HG02571 (cell line): ENCODE measurements at regions not wholly inside any gene's neighbourhood (a gene's known extent, or its start where the extent isn't known, plus 50 kb on each side); places are given as distances from the start of the nearest gene placed in this dataset.
"Not testable (repeated sequence)": the region's sequence is repeated elsewhere in the genome, so short reads cannot be mapped to it uniquely, and the experiment has no call there.

Source experiments
- ATAC-seq: cut with Tn5 transposase; IDR thresholded peaks from one replicate; pipeline ENCODE4 v1.9.1; 2021; ENCODE audit warnings: mild to moderate bottlenecking, moderate library complexity; ENCODE audit not compliant: unreplicated experiment

GRCh38 chr10:2584385-2584784 is 483.0 kb upstream of the PFKP start:
- no peak for ATAC-seq

- ATAC-seq = no peak
Observed at GRCh38 chr10:2576892-2577291, 490.5 kb upstream of the PFKP start.

GRCh38 chr10:2575460-2575859 is 491.9 kb upstream of the PFKP start:
- no peak for ATAC-seq

GRCh38 chr10:2572611-2573010 is 494.7 kb upstream of the PFKP start:
- ATAC-seq = no peak

- no peak for ATAC-seq
Observed at GRCh38 chr10:2556883-2557282, 510.5 kb upstream of the PFKP start.

GRCh38 chr10:2548071-2548470 is 519.3 kb upstream of the PFKP start:
- no peak for ATAC-seq

GRCh38 chr10:2547606-2548005 is 519.7 kb upstream of the PFKP start:
- ATAC-seq = no peak

- not testable (repeated sequence) for ATAC-seq
Observed at GRCh38 chr10:2546894-2547293, 520.5 kb upstream of the PFKP start.

GRCh38 chr10:2543974-2544373 is 523.4 kb upstream of the PFKP start:
- no peak for ATAC-seq

- ATAC-seq = no peak
Observed at GRCh38 chr10:2543142-2543886, 524.0 kb upstream of the PFKP start.

- ATAC-seq = no peak
Observed at GRCh38 chr10:2541176-2541575, 526.2 kb upstream of the PFKP start.

GRCh38 chr10:2529945-2530344 is 537.4 kb upstream of the PFKP start:
- ATAC-seq = no peak

- no peak for ATAC-seq
Observed at GRCh38 chr10:2525781-2526180, 541.6 kb upstream of the PFKP start.

- no peak for ATAC-seq
Observed at GRCh38 chr10:2519139-2519538, 548.2 kb upstream of the PFKP start.

GRCh38 chr10:2509081-2509531 is 558.2 kb upstream of the PFKP start:
- no peak for ATAC-seq

GRCh38 chr10:2501366-2501940 is 565.9 kb upstream of the PFKP start:
- ATAC-seq = not testable (repeated sequence)

- no peak for ATAC-seq
Observed at GRCh38 chr10:2494399-2494798, 572.9 kb upstream of the PFKP start.

GRCh38 chr10:2488446-2489005 is 578.8 kb upstream of the PFKP start:
- no peak for ATAC-seq

- ATAC-seq = no peak
Observed at GRCh38 chr10:2487921-2488320, 579.4 kb upstream of the PFKP start.

GRCh38 chr10:2478656-2479055 is 588.7 kb upstream of the PFKP start:
- ATAC-seq = no peak

- no peak for ATAC-seq
Observed at GRCh38 chr10:2476812-2477553, 590.4 kb upstream of the PFKP start.
